Memory B cell (primary cell): ENCODE measurements at regions not wholly inside any gene's neighbourhood (a gene's known extent, or its start where the extent isn't known, plus 50 kb on each side); places are given as distances from the start of the nearest gene placed in this dataset.

Experiments
- ATAC-seq: fragments of 150-1000 bp; cut with Tn5 transposase; 2 replicates; pipeline ENCODE4 v1.10.0; 2021; ENCODE audit warnings: low read depth, mild to moderate bottlenecking, moderate library complexity
- DNase-seq, 2 donors: peaks; one replicate each; pipeline ENCODE4 v3.0.0; 2022; ENCODE audit warnings: low spot score in 2 of 2
- H3K27ac Mint-ChIP-seq: one replicate; pipeline ENCODE4 v1.8.0; 2022; ENCODE audit warnings: mild to moderate bottlenecking, moderate library complexity, mixed read lengths
- H3K27me3 Mint-ChIP-seq: one replicate; pipeline ENCODE4 v1.8.0; 2022; ENCODE audit warnings: mixed read lengths
- H3K36me3 Mint-ChIP-seq: one replicate; pipeline ENCODE4 v1.8.0; 2022; ENCODE audit warnings: mild to moderate bottlenecking, mixed read lengths
- H3K4me1 Mint-ChIP-seq: one replicate; pipeline ENCODE4 v1.8.0; 2022; ENCODE audit warnings: mixed read lengths
- H3K4me3 Mint-ChIP-seq: one replicate; pipeline ENCODE4 v1.8.0; 2022; ENCODE audit warnings: mild to moderate bottlenecking, moderate library complexity, mixed read lengths
- H3K9me3 Mint-ChIP-seq: one replicate; pipeline ENCODE4 v1.8.0; 2022; ENCODE audit warnings: mixed read lengths

GRCh38 chr1:56336982-56337381 lies 242.4 kb downstream of the PLPP3 start:
- no peak overlapping the region for H3K27ac Mint-ChIP-seq

GRCh38 chr1:56335394-56335793 lies 244.0 kb downstream of the PLPP3 start:
- H3K4me3 Mint-ChIP-seq: no peak overlapping the region
- H3K36me3 Mint-ChIP-seq: no peaks in the 10 kb centered on the region
- ATAC-seq (no peak), DNase-seq (no peak)
- H3K27me3 Mint-ChIP-seq: peaks cover 2% of the 10 kb centered on the region
- H3K4me1 Mint-ChIP-seq: peaks cover 2% of the 10 kb centered on the region
- H3K27ac Mint-ChIP-seq: no peak overlapping the region
- no peaks in the 10 kb centered on the region for H3K9me3 Mint-ChIP-seq

More at GRCh38 chr1:56336982-56337381, 242.4 kb downstream of the PLPP3 start:
- Mint-ChIP-seq H3K9me3 (no peaks in the 10 kb centered on the region), H3K36me3 (peaks cover 3% of the 10 kb centered on the region), H3K4me1 (no peaks in the 10 kb centered on the region), H3K27me3 (peaks cover 6% of the 10 kb centered on the region), H3K4me3 (no peak overlapping the region)
- ATAC-seq (no peak), DNase-seq (no peak)

GRCh38 chr1:56334047-56334446 lies 245.3 kb downstream of the PLPP3 start:
- peaks cover 3% of the 10 kb centered on the region for H3K4me1 Mint-ChIP-seq
- no peaks in the 10 kb centered on the region for H3K27me3 Mint-ChIP-seq
- ATAC-seq: no peak
- no peak overlapping the region for H3K4me3 Mint-ChIP-seq
- DNase-seq: no peak
- no peaks in the 10 kb centered on the region for H3K9me3 Mint-ChIP-seq
- no peaks in the 10 kb centered on the region for H3K36me3 Mint-ChIP-seq
- no peak overlapping the region for H3K27ac Mint-ChIP-seq

GRCh38 chr1:56333461-56333860 lies 245.9 kb downstream of the PLPP3 start:
- H3K4me1 Mint-ChIP-seq: peaks cover 3% of the 10 kb centered on the region
- no peaks in the 10 kb centered on the region for H3K9me3 Mint-ChIP-seq
- H3K4me3 Mint-ChIP-seq: no peak overlapping the region
- H3K27ac Mint-ChIP-seq: no peak overlapping the region
- ATAC-seq (no peak), DNase-seq (no peak)
- H3K27me3 Mint-ChIP-seq: no peaks in the 10 kb centered on the region
- H3K36me3 Mint-ChIP-seq: no peaks in the 10 kb centered on the region

- Mint-ChIP-seq H3K4me3 (no peak overlapping the region), H3K36me3 (no peaks in the 10 kb centered on the region), H3K9me3 (no peaks in the 10 kb centered on the region), H3K27me3 (no peaks in the 10 kb centered on the region), H3K27ac (no peak overlapping the region), H3K4me1 (peaks cover 3% of the 10 kb centered on the region)
- DNase-seq: no peak
- ATAC-seq: no peak
Observed at GRCh38 chr1:56331892-56332567, 247.3 kb downstream of the PLPP3 start.

- no peaks in the 10 kb centered on the region for H3K27me3 Mint-ChIP-seq
- no peak overlapping the region for H3K4me3 Mint-ChIP-seq
- H3K9me3 Mint-ChIP-seq: no peaks in the 10 kb centered on the region
- peaks cover 3% of the 10 kb centered on the region for H3K4me1 Mint-ChIP-seq
- H3K27ac Mint-ChIP-seq: no peak overlapping the region
- no peaks in the 10 kb centered on the region for H3K36me3 Mint-ChIP-seq
- ATAC-seq (no peak), DNase-seq (no peak)
Observed at GRCh38 chr1:56331207-56331891, 248.0 kb downstream of the PLPP3 start.

GRCh38 chr1:56330391-56331026 lies 248.9 kb downstream of the PLPP3 start:
- Mint-ChIP-seq H3K36me3 (no peaks in the 10 kb centered on the region), H3K9me3 (no peaks in the 10 kb centered on the region), H3K4me3 (no peak overlapping the region), H3K4me1 (peaks cover 3% of the 10 kb centered on the region), H3K27ac (no peak overlapping the region), H3K27me3 (no peaks in the 10 kb centered on the region)
- ATAC-seq (no peak), DNase-seq (no peak)

- H3K4me3 Mint-ChIP-seq: no peak overlapping the region
- no peaks in the 10 kb centered on the region for H3K36me3 Mint-ChIP-seq
- H3K27ac Mint-ChIP-seq: no peak overlapping the region
- H3K9me3 Mint-ChIP-seq: no peaks in the 10 kb centered on the region
- H3K4me1 Mint-ChIP-seq: peaks cover 3% of the 10 kb centered on the region
- no peak for DNase-seq
- H3K27me3 Mint-ChIP-seq: no peaks in the 10 kb centered on the region
- no peak for ATAC-seq
Observed at GRCh38 chr1:56329970-56330369, 249.4 kb downstream of the PLPP3 start.

- no peak for ATAC-seq
- Mint-ChIP-seq H3K4me1 (peaks cover 3% of the 10 kb centered on the region), H3K4me3 (no peak overlapping the region)
Observed at GRCh38 chr1:56327195-56327594, 252.2 kb downstream of the PLPP3 start.

GRCh38 chr1:56326056-56326455 lies 253.3 kb downstream of the PLPP3 start:
- Mint-ChIP-seq H3K36me3 (no peaks in the 10 kb centered on the region), H3K27me3 (no peaks in the 10 kb centered on the region), H3K27ac (no peak overlapping the region), H3K4me1 (peaks cover 3% of the 10 kb centered on the region), H3K9me3 (no peaks in the 10 kb centered on the region), H3K4me3 (no peak overlapping the region)
- no peak for DNase-seq
- ATAC-seq: no peak

More at GRCh38 chr1:56327195-56327594, 252.2 kb downstream of the PLPP3 start:
- H3K27me3 Mint-ChIP-seq: no peaks in the 10 kb centered on the region
- no peaks in the 10 kb centered on the region for H3K36me3 Mint-ChIP-seq
- DNase-seq: no peak
- H3K9me3 Mint-ChIP-seq: no peaks in the 10 kb centered on the region
- no peak overlapping the region for H3K27ac Mint-ChIP-seq

GRCh38 chr1:56324504-56324903 lies 254.9 kb downstream of the PLPP3 start:
- ATAC-seq (no peak), DNase-seq (no peak)
- Mint-ChIP-seq H3K36me3 (no peaks in the 10 kb centered on the region), H3K27ac (no peak overlapping the region), H3K4me1 (no peaks in the 10 kb centered on the region), H3K4me3 (no peak overlapping the region), H3K27me3 (no peaks in the 10 kb centered on the region), H3K9me3 (no peaks in the 10 kb centered on the region)

GRCh38 chr1:56322211-56322610 lies 257.2 kb downstream of the PLPP3 start:
- ATAC-seq (no peak), DNase-seq (no peak)
- H3K4me1 Mint-ChIP-seq: no peaks in the 10 kb centered on the region
- H3K4me3 Mint-ChIP-seq: no peak overlapping the region
- H3K27me3 Mint-ChIP-seq: no peaks in the 10 kb centered on the region
- H3K27ac Mint-ChIP-seq: no peak overlapping the region
- H3K36me3 Mint-ChIP-seq: no peaks in the 10 kb centered on the region
- no peaks in the 10 kb centered on the region for H3K9me3 Mint-ChIP-seq

- H3K27me3 Mint-ChIP-seq: no peaks in the 10 kb centered on the region
- no peak overlapping the region for H3K4me3 Mint-ChIP-seq
- no peak for ATAC-seq
- no peak overlapping the region for H3K27ac Mint-ChIP-seq
- H3K36me3 Mint-ChIP-seq: no peaks in the 10 kb centered on the region
- no peak for DNase-seq
- no peaks in the 10 kb centered on the region for H3K4me1 Mint-ChIP-seq
- H3K9me3 Mint-ChIP-seq: no peaks in the 10 kb centered on the region
Observed at GRCh38 chr1:56321150-56321490, 258.2 kb downstream of the PLPP3 start.

- no peak overlapping the region for H3K27ac Mint-ChIP-seq
- H3K36me3 Mint-ChIP-seq: no peaks in the 10 kb centered on the region
- H3K4me3 Mint-ChIP-seq: no peak overlapping the region
- ATAC-seq (no peak), DNase-seq (no peak)
- H3K9me3 Mint-ChIP-seq: no peaks in the 10 kb centered on the region
- H3K27me3 Mint-ChIP-seq: no peaks in the 10 kb centered on the region
- H3K4me1 Mint-ChIP-seq: no peaks in the 10 kb centered on the region
Observed at GRCh38 chr1:56320464-56321149, 258.8 kb downstream of the PLPP3 start.
